GM19240 (cell line): ENCODE measurements at regions not wholly inside any gene's neighbourhood (a gene's known extent, or its start where the extent isn't known, plus 50 kb on each side); places are given as distances from the start of the nearest gene placed in this dataset.
"Not testable (repeated sequence)": the region's sequence is repeated elsewhere in the genome, so short reads cannot be mapped to it uniquely, and the experiment has no call there.

ENCODE experiments used
- DNase-seq: peaks from one replicate; pipeline ENCODE4 v3.0.0; 2011; ENCODE audit warnings: low spot score; ENCODE audit not compliant: insufficient read length

DNA sequence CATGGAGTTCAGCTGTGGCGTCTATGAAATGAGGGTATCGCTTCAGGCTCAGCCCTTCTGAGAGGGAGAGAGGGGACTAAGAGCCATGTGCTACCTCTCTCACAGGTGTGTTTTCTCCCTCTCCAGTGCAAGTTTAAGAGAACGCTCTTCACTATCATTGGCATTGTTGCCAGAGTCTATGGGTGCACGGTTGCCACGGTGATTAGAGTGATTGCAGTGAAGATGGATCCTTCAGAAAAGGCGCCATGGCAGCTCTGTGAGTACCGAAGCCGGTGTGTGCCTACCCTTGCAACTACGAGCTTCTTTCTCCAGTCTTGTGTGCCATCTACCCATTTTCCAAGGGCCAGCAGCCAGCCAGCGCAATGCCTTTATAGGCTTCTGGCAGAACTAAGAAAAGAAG is 290.5 kb downstream of the OMA1 start:
- DNase-seq, result no peak

- no peak for DNase-seq
Measured at GRCh38 chr1:58255192-58255591, 291.3 kb downstream of the OMA1 start.

GRCh38 chr1:58251430-58252073 is 295.0 kb downstream of the OMA1 start:
- no peak for DNase-seq

- no peak for DNase-seq
Measured at GRCh38 chr1:58250587-58250948, 296.0 kb downstream of the OMA1 start.

- no peak for DNase-seq
Measured at GRCh38 chr1:58249737-58250586, 296.6 kb downstream of the OMA1 start.

DNA sequence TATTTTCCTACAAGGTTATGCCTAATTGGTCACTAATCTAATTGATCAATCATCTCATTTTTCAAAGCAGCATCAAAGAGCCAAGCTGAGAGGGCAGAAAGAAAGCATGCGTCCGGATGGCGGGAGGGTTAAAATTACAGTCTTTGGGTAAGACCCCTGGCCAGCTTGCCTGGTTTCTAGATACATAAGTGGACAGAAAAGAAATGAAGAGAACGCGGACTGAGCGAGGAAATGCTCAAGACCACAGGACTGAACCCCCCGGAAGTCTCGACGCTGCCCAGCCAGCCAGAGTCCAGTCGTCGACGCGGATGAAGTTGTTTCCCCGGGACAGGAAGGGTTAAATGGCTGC is 297.2 kb downstream of the OMA1 start:
- no peak for DNase-seq

DNA sequence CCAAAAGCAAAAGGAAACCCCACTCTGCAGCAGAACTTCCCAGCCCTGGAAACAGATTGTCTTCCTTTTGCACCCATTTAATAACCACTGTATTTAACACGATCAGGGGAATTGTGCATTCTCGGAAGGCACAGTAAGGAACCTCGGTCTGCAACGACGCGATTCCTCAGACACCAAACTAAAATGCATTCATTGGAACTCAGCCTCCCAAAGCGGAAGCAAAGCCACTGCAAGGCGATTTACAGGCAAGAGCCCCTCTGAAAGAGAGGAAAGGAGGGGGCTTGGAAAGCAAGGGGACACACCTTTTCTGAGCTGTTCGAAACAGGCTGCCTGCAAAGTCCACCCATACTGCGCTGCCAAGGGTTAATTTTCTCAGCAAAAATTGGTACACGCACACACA is 297.7 kb downstream of the OMA1 start:
- DNase-seq, result no peak

DNA sequence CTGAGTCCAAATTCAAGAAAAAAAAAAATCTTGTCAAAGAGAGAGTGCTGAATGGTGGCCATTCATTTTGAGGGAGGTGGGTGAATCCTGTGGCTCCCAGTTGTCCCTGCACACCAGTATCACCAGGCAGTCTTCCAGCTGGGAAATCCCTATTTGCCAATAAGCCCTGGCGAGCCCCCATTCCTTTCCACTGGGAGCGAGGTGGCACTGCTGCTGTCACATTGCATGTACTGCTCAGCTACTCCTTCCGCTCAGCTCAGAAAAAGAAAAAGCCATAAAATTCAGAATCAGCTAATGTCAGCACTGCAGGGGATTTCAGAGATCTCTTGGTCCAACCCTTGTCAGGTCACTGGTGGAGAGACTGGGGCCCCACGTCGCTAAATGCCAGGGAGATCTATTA is 298.5 kb downstream of the OMA1 start:
- no peak for DNase-seq

- DNase-seq, result no peak
Measured at GRCh38 chr1:58246549-58246948, 300.0 kb downstream of the OMA1 start.

GRCh38 chr1:58244872-58245271 is 301.7 kb downstream of the OMA1 start:
- DNase-seq, result no peak

- no peak for DNase-seq
Measured at GRCh38 chr1:58238846-58239245, 307.7 kb downstream of the OMA1 start.

GRCh38 chr1:58233729-58234128 is 312.8 kb downstream of the OMA1 start:
- DNase-seq, result no peak

GRCh38 chr1:58231204-58231603 is 315.3 kb downstream of the OMA1 start:
- DNase-seq, result no peak

GRCh38 chr1:58227604-58228003 is 318.9 kb downstream of the OMA1 start:
- DNase-seq, result no peak

DNA sequence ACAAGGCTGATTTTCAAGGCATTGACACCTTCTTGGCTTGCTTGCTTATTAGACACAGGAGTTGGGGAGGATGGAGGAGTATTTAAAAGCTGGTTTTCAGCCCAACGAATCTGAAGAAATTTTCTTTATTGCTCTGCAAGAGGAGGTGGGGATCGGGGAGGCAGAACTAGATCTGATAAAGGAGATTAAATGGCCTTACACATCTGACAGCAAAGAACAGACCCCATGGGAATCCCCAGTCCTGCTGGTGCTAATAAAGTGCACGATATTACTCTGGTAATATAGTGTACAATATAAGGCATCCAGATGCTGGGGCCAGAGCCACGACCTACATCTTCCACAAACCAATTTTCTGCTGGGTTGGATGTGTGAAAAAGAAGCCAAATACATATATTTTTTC is 323.0 kb downstream of the OMA1 start:
- no peak for DNase-seq

DNA sequence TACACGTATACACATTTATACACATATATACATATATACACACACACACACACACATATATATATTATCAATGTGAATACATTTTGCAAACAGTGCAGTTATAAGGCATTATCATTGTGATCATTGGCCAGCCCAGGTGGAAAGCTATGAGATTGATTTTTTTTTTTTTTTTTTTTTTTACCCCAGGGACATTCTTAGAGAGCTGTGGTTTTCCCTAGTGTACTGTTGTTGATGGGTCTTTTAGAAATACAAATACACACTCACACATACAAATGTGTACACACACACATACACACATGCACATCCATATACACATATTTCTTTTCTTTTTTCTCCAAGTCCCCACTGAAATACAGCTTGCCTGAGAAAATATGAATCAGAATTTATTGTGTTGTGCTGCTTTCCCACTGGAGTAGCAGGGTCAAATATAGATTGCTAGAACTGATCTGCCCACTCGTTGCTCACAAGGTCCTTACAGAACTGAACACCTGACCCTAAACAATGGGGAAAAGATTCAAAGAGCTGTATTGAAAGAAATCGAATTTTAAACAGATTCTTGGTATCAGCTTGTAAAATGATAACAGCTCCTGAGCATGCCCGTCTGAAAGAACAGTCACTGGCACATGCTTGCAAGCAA is 325.6 kb downstream of the OMA1 start:
- DNase-seq, result no peak

DNA sequence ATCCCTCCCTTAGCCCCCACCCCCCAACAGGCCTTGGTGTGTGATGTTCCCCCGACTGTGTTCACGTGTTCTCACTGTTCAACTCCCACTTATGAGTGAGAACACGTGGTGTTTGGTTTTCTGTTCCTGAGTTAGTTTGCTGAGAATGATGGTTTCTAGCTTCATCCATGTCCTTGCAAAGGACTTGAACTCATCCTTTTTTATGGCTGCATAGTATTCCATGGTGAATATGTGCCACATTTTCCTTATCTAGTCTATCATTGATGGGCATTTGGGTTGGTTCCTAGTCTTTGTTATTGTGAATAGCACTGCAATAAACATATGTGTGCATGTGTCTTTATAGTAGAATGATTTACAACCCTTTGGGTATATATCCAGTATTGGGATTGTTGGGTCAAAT is 330.4 kb downstream of the OMA1 start:
- DNase-seq, result not testable (repeated sequence)

- DNase-seq, result no peak
Measured at GRCh38 chr1:58214674-58215073, 331.9 kb downstream of the OMA1 start.

DNA sequence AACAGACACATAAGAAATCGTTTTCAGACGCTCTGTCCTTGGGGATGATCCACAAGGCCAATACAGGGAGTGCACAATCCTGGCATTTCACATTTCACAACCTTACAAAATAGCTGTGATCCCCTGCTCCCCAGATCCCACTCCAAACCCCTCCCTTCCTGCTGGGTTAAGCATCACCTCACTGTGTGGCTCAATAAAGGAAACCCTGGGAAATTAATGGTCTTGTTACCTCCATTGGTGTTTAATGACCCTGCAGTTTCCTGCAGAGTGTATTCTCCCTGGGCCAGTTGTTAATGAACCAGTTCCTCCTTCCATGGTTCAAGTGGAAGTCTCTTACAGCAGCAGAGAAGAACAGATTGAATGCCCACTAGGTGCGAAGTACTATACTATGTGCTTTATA is 334.7 kb downstream of the OMA1 start:
- no peak for DNase-seq

- DNase-seq, result no peak
Measured at GRCh38 chr1:58209575-58209974, 337.0 kb downstream of the OMA1 start.

DNA sequence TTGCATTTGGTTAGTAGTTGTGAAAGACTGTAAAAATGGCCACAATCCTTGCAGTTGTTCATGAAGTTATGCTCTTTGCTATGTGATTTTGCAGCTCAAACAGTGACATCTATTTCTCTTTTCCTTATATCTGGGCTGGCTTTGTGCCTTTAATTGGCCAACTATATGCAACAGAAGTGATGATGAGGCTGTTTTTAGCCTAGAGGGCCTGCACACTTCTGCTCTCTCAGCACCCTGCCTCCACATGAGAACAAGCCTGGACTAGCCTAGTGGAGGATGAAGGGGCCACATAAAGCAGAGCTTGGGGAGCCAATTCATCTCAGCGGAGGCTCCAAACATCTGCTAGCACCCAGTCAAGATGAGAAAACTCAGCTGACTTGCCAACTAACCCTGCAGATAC is 339.8 kb downstream of the OMA1 start:
- DNase-seq, result no peak

DNA sequence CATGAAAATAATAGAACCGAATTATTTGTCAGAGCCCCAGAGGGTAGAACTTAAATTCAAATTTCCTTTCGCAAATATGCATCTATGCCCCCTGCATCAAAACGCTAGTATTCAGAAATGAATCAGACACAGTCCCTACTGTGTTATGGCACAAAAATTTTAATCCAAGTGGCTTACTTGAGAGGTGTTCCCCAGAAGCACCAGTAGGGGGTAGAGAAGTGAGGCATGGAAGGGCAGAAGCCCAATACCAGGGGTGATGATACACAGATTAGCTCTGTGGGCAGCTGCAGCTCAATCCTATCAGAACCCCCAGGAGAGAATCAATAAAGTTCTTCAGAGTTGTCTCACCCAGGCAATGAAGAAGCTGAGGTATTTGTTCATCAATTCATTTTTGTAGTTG is 342.2 kb downstream of the OMA1 start:
- DNase-seq, result no peak
